H9 (cell line): ENCODE measurements at regions not wholly inside any gene's neighbourhood (a gene's known extent, or its start where the extent isn't known, plus 50 kb on each side); places are given as distances from the start of the nearest gene placed in this dataset.

Source experiments
- DNase-seq: peaks from one replicate; pipeline ENCODE4 v3.0.0-alpha.2; 2017
- H2AFZ ChIP-seq: one replicate; pipeline ENCODE4 v1.6.1; 2013; ENCODE audit warnings: mild to moderate bottlenecking, low read length, control low read depth, moderate library complexity
- H2AK5ac ChIP-seq: 2 replicates; pipeline ENCODE4 v1.6.1; 2013; ENCODE audit warnings: low read length, control low read depth, mixed read lengths; ENCODE audit not compliant: insufficient read length
- H2BK120ac ChIP-seq: one replicate; pipeline ENCODE4 v1.6.1; 2013; ENCODE audit warnings: low read depth, mild to moderate bottlenecking, low read length, control low read depth, inconsistent platforms; ENCODE audit not compliant: poor library complexity, severe bottlenecking
- H2BK12ac ChIP-seq: 2 replicates; pipeline ENCODE4 v1.6.1; 2013; ENCODE audit warnings: low read length, control low read depth, mixed read lengths, low read depth; ENCODE audit not compliant: insufficient read length
- H2BK15ac ChIP-seq: 2 replicates; pipeline ENCODE4 v1.6.1; 2013; ENCODE audit warnings: low read depth, low read length, control low read depth
- H2BK20ac ChIP-seq: one replicate; pipeline ENCODE4 v1.6.1; 2013; ENCODE audit warnings: low read depth, mild to moderate bottlenecking, low read length, control low read depth, inconsistent platforms; ENCODE audit not compliant: poor library complexity, severe bottlenecking
- H2BK5ac ChIP-seq: 2 replicates; pipeline ENCODE4 v1.6.1; 2013; ENCODE audit warnings: low read length, control low read depth, mixed read lengths; ENCODE audit not compliant: insufficient read length
- H3K14ac ChIP-seq: 2 replicates; pipeline ENCODE4 v1.6.1; 2013; ENCODE audit warnings: low read length, control low read depth; ENCODE audit not compliant: insufficient read depth
- H3K18ac ChIP-seq: 2 replicates; pipeline ENCODE4 v1.6.1; 2013; ENCODE audit warnings: low read depth, mild to moderate bottlenecking, mixed read lengths, low read length, control low read depth; ENCODE audit not compliant: insufficient read length
- H3K23ac ChIP-seq: 2 replicates; pipeline ENCODE4 v1.6.1; 2013; ENCODE audit warnings: low read length, control low read depth, mixed read lengths, low read depth; ENCODE audit not compliant: insufficient read length
- H3K23me2 ChIP-seq: 2 replicates; pipeline ENCODE4 v1.6.1; 2013; ENCODE audit warnings: low read depth, mild to moderate bottlenecking, mixed read lengths, low read length, control low read depth; ENCODE audit not compliant: insufficient read length, poor library complexity, severe bottlenecking
- H3K27ac ChIP-seq: 2 replicates; pipeline ENCODE4 v1.5.1; 2013; ENCODE audit warnings: low read length, control low read depth, mixed read lengths, low read depth; ENCODE audit not compliant: insufficient read length
- H3K27me3 ChIP-seq: 2 replicates; pipeline ENCODE4 v1.6.1; 2013; ENCODE audit warnings: low read length, control low read depth, inconsistent platforms; ENCODE audit not compliant: insufficient read depth
- H3K4ac ChIP-seq: 2 replicates; pipeline ENCODE4 v1.6.1; 2013; ENCODE audit warnings: low read depth, mild to moderate bottlenecking, control low read depth, inconsistent platforms, low read length, moderate library complexity
- H3K4me1 ChIP-seq: 2 replicates; pipeline ENCODE4 v1.6.1; 2013; ENCODE audit warnings: low read length, control low read depth, inconsistent platforms; ENCODE audit not compliant: insufficient read depth
- H3K4me2 ChIP-seq: 2 replicates; pipeline ENCODE4 v1.6.1; 2013; ENCODE audit warnings: low read length, control low read depth, mixed read lengths; ENCODE audit not compliant: insufficient read length, insufficient read depth
- H3K56ac ChIP-seq: 2 replicates; pipeline ENCODE4 v1.6.1; 2013; ENCODE audit warnings: low read depth, mild to moderate bottlenecking, mixed read lengths, low read length, control low read depth; ENCODE audit not compliant: insufficient read length
- H3K79me1 ChIP-seq: 2 replicates; pipeline ENCODE4 v1.6.1; 2013; ENCODE audit warnings: low read depth, mild to moderate bottlenecking, moderate library complexity, low read length, control low read depth, inconsistent platforms; ENCODE audit not compliant: insufficient read depth, poor library complexity, severe bottlenecking
- H3K79me2 ChIP-seq: 2 replicates; pipeline ENCODE4 v1.6.1; 2013; ENCODE audit warnings: low read length, control low read depth, inconsistent platforms; ENCODE audit not compliant: insufficient read depth
- H3K9ac ChIP-seq: 2 replicates; pipeline ENCODE4 v1.6.1; 2013; ENCODE audit warnings: low read length, control low read depth, mixed read lengths; ENCODE audit not compliant: insufficient read length; ENCODE audit errors: extremely low read depth
- H3K9me3 ChIP-seq: one replicate; pipeline ENCODE4 v1.6.1; 2013; ENCODE audit warnings: low read depth, low read length, inconsistent platforms; ENCODE audit not compliant: control insufficient read depth
- H3T11ph ChIP-seq: one replicate; pipeline ENCODE4 v1.6.1; 2013; ENCODE audit warnings: mild to moderate bottlenecking, low read length, control low read depth, inconsistent platforms
- H4K20me1 ChIP-seq: one replicate; pipeline ENCODE4 v1.6.1; 2013; ENCODE audit not compliant: control insufficient read depth, insufficient read length, insufficient read depth
- H4K5ac ChIP-seq: 2 replicates; pipeline ENCODE4 v1.6.1; 2013; ENCODE audit warnings: low read depth, mild to moderate bottlenecking, mixed read lengths, low read length, control low read depth; ENCODE audit not compliant: insufficient read length
- H4K8ac ChIP-seq: replicated peaks from 2 replicates; pipeline ENCODE4 v1.6.1; 2013; ENCODE audit warnings: low read length, control low read depth, mixed read lengths, low read depth; ENCODE audit not compliant: insufficient read length
- H4K91ac ChIP-seq: 2 replicates; pipeline ENCODE4 v1.6.1; 2013; ENCODE audit warnings: low read depth, mild to moderate bottlenecking, moderate library complexity, mixed read lengths, low read length, control low read depth; ENCODE audit not compliant: insufficient read length
- H3K27ac Mint-ChIP-seq, 3 experiments: 2 replicates in 2 of 3; 3 replicates in 1 of 3; pipeline ENCODE4 v1.8.0; 2020 to 2021; ENCODE audit warnings: mixed read lengths in 3 of 3, mild to moderate bottlenecking in 1 of 3, moderate library complexity in 1 of 3
- H3K27me3 Mint-ChIP-seq: 2 replicates; pipeline ENCODE4 v1.8.0; 2021; ENCODE audit warnings: low read depth, mild to moderate bottlenecking, moderate library complexity, mixed read lengths
- H3K36me3 Mint-ChIP-seq, 3 experiments: 2 replicates in 2 of 3; 3 replicates in 1 of 3; pipeline ENCODE4 v1.8.0; 2020 to 2021; ENCODE audit warnings: low read depth in 3 of 3, mixed read lengths in 3 of 3; ENCODE audit not compliant: insufficient read depth in 1 of 3
- H3K4me1 Mint-ChIP-seq, 2 experiments: 2 replicates each; pipeline ENCODE4 v1.8.0; 2020; ENCODE audit warnings: mixed read lengths in 2 of 2
- H3K4me3 Mint-ChIP-seq, 2 experiments: 2 replicates in 1 of 2; 3 replicates in 1 of 2; pipeline ENCODE4 v1.8.0; 2020 to 2021; ENCODE audit warnings: mild to moderate bottlenecking in 2 of 2, mixed read lengths in 2 of 2, moderate library complexity in 1 of 2
- H3K9me3 Mint-ChIP-seq, 2 experiments: 2 replicates in 1 of 2; 3 replicates in 1 of 2; pipeline ENCODE4 v1.8.0; 2020; ENCODE audit warnings: mild to moderate bottlenecking in 2 of 2, mixed read lengths in 2 of 2, moderate library complexity in 1 of 2
- CTCF ChIP-seq: fragments of 200-600 bp; sonication (generic); conservative IDR thresholded peaks from 3 replicates; pipeline ENCODE4 v1.8.0; 2021; ENCODE audit warnings: antibody characterized with exemption, mild to moderate bottlenecking
- WGBS: extraction: QIAGEN DNeasy Blood & Tissue Kit; methylation state at CpG from one replicate; pipeline ENCODE4 v1.1.7; 2013; ENCODE audit warnings: missing lambda C conversion rate, low lambda C conversion rate, mixed read lengths; ENCODE audit not compliant: insufficient read length; ENCODE audit errors: extremely low coverage; 5-methylcytosine and 5-hydroxymethylcytosine counted together

DNA sequence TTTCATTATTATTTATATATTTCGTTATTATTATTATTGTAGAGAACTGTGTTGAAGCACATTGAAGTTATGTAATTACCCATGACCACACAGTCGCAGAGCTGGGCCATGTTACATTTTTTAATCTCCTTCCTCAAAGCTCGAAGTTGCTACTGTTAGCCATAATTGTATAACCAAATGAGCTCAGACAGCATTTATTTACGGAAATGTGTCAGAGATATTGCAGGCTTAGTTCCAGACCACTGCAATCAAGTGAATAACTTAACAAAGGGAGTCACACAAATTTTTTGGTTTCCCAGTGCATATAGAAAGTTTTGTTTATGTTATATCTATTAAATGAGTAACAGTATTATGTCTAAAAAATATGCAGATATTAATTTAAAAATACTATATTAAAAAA, 147.1 kb upstream of the SLITRK1 start:
- Histone ChIP-seq H3K23me2 (no peaks in the 10 kb centered on the region), H3K56ac (no peak overlapping the region), H3K4me1 (no peaks in the 10 kb centered on the region; the same call in 1 of the 2 replicates), H3K27me3 (no peaks in the 10 kb centered on the region; the same call in 1 of the 2 replicates), H3K4me2 (no peak overlapping the region), H3K9me3 (no peaks in the 10 kb centered on the region), H2BK12ac (no peak overlapping the region), H2BK15ac (no peak overlapping the region), H2AK5ac (no peak overlapping the region), H3T11ph (no peak overlapping the region), H3K79me1 (no peaks in the 10 kb centered on the region), H4K20me1 (no peaks in the 10 kb centered on the region), H4K91ac (no peak overlapping the region), H2AFZ (no peak overlapping the region), H3K9ac (no peak overlapping the region), H4K8ac (no peak overlapping the region), H3K23ac (no peak overlapping the region), H3K79me2 (no peaks in the 10 kb centered on the region), H2BK120ac (no peak overlapping the region), H4K5ac (no peak overlapping the region), H3K18ac (no peak overlapping the region), H2BK5ac (no peak overlapping the region), H2BK20ac (no peak overlapping the region), H3K4ac (no peak overlapping the region), H3K27ac (no peak overlapping the region), H3K14ac (no peak overlapping the region)
- no peak overlapping the region for H3K27ac Mint-ChIP-seq
- H3K9me3 Mint-ChIP-seq: peaks cover 4 to 12% of the 10 kb centered on the region in 2 experiments; a peak in 4 of 5 replicates
- peaks cover 16 to 26% of the 10 kb centered on the region in 2 experiments for H3K4me1 Mint-ChIP-seq
- H3K36me3 Mint-ChIP-seq: peaks cover 0 to 8% (median 0%) of the 10 kb centered on the region in 3 experiments; a peak in 4 of 7 replicates
- no peak for TF ChIP-seq CTCF
- WGBS: no CpG with 5 or more reads among the region's 4 CpGs
- DNase-seq: no peak
- peaks cover 27% of the 10 kb centered on the region for H3K27me3 Mint-ChIP-seq
- no peak overlapping the region for H3K4me3 Mint-ChIP-seq
